SU-DHL-6 (cell line): ENCODE measurements at regions not wholly inside any gene's neighbourhood (a gene's known extent, or its start where the extent isn't known, plus 50 kb on each side); places are given as distances from the start of the nearest gene placed in this dataset.

Source experiments
- H2AFZ ChIP-seq: fragments of 200-600 bp; sonication (generic); 2 replicates; pipeline ENCODE4 v1.6.1; 2014; ENCODE audit warnings: low read depth, mild to moderate bottlenecking, moderate library complexity, mixed read lengths, antibody characterized with exemption, low read length; ENCODE audit not compliant: severe bottlenecking
- H3F3A ChIP-seq: fragments of 200-600 bp; shearing (Covaris generic); 2 replicates; pipeline ENCODE4 v1.6.0; 2016; ENCODE audit warnings: antibody characterized with exemption, mild to moderate bottlenecking; ENCODE audit not compliant: insufficient read depth
- H3K27ac ChIP-seq: fragments of 200-600 bp; sonication (generic); 2 replicates; pipeline ENCODE4 v1.5.1; 2016; ENCODE audit warnings: low read depth, mild to moderate bottlenecking, low read length, moderate library complexity, mixed read lengths
- H3K27me3 ChIP-seq: fragments of 200-600 bp; sonication (generic), shearing (Covaris generic); 2 replicates; pipeline ENCODE4 v1.6.0; 2014; ENCODE audit warnings: mild to moderate bottlenecking, low read length
- H3K36me3 ChIP-seq: fragments of 200-600 bp; sonication (generic); 2 replicates; pipeline ENCODE4 v1.6.1; 2014; ENCODE audit warnings: mild to moderate bottlenecking, low read length, mixed read lengths
- H3K4me2 ChIP-seq: fragments of 300-600, 200-600 bp; shearing (Covaris generic), sonication (generic); 2 replicates; pipeline ENCODE4 v1.6.0; 2014; ENCODE audit warnings: low read length, low read depth, mild to moderate bottlenecking; ENCODE audit not compliant: poor library complexity, severe bottlenecking
- H3K4me3 ChIP-seq: fragments of 200-600 bp; sonication (generic); 2 replicates; pipeline ENCODE4 v1.5.1; 2014; ENCODE audit warnings: antibody characterized with exemption, low read length, mild to moderate bottlenecking, mixed read lengths; ENCODE audit not compliant: insufficient read depth, poor library complexity, severe bottlenecking
- H3K79me2 ChIP-seq: fragments of 200-600 bp; sonication (generic); 2 replicates; pipeline ENCODE4 v1.6.1; 2014; ENCODE audit warnings: mild to moderate bottlenecking, low read length, moderate library complexity; ENCODE audit not compliant: insufficient read depth
- H3K9ac ChIP-seq: fragments of 200-600 bp; sonication (generic); 2 replicates; pipeline ENCODE4 v1.7.0; 2014; ENCODE audit warnings: mild to moderate bottlenecking, low read length
- H3K9me2 ChIP-seq: fragments of 200-600 bp; sonication (generic); replicated peaks from 2 replicates; pipeline ENCODE4 v1.6.1; 2014; ENCODE audit warnings: low read length; ENCODE audit not compliant: insufficient read depth
- H3K9me3 ChIP-seq: fragments of 200-600 bp; sonication (generic); 2 replicates; pipeline ENCODE4 v1.6.1; 2014; ENCODE audit warnings: low read length, mixed read lengths; ENCODE audit not compliant: insufficient read depth
- H4K20me1 ChIP-seq: fragments of 200-600 bp; sonication (generic); 2 replicates; pipeline ENCODE4 v1.6.1; 2014; ENCODE audit warnings: low read depth, mild to moderate bottlenecking, antibody characterized with exemption, low read length, moderate library complexity, mixed read lengths
- CTCF ChIP-seq: fragments of 200-600 bp; sonication (generic); IDR thresholded peaks from one replicate; pipeline ENCODE4 v1.5.1; 2017; ENCODE audit warnings: antibody characterized with exemption, mild to moderate bottlenecking, low read length, moderate library complexity; ENCODE audit not compliant: insufficient read depth, poor library complexity, severe bottlenecking
- EZH2phosphoT487 ChIP-seq: fragments of 200-600 bp; sonication (generic), shearing (Covaris generic); conservative IDR thresholded peaks from 2 replicates; pipeline ENCODE4 v1.6.1; 2018; ENCODE audit warnings: mild to moderate bottlenecking, antibody characterized with exemption, low read length, moderate library complexity, mixed read lengths

- Histone ChIP-seq H3K79me2 (no peaks in the 10 kb centered on the region), H2AFZ (no peak overlapping the region), H3K27me3 (no peaks in the 10 kb centered on the region), H3K27ac (no peak overlapping the region), H3F3A (no peaks in the 10 kb centered on the region), H3K9me3 (no peaks in the 10 kb centered on the region), H3K9ac (no peak overlapping the region), H3K9me2 (no peaks in the 10 kb centered on the region), H3K36me3 (no peaks in the 10 kb centered on the region), H4K20me1 (no peaks in the 10 kb centered on the region), H3K4me2 (no peak overlapping the region), H3K4me3 (no peak overlapping the region)
- TF ChIP-seq EZH2phosphoT487 (no peak), CTCF (no peak)
Observed at GRCh38 chr6:167564416-167565250, 239.7 kb downstream of the TTLL2 start.

- Histone ChIP-seq H4K20me1 (no peaks in the 10 kb centered on the region), H3K9me3 (no peaks in the 10 kb centered on the region), H3K9me2 (no peaks in the 10 kb centered on the region), H3K9ac (no peak overlapping the region), H3K4me2 (no peak overlapping the region), H3F3A (no peaks in the 10 kb centered on the region), H2AFZ (no peak overlapping the region), H3K36me3 (no peaks in the 10 kb centered on the region), H3K79me2 (no peaks in the 10 kb centered on the region), H3K4me3 (no peak overlapping the region), H3K27ac (no peak overlapping the region), H3K27me3 (no peaks in the 10 kb centered on the region)
- TF ChIP-seq CTCF (no peak), EZH2phosphoT487 (no peak)
Observed at GRCh38 chr6:167565388-167565787, 240.5 kb downstream of the TTLL2 start.

GRCh38 chr6:167565884-167566599 lies 241.2 kb downstream of the TTLL2 start:
- no peaks in the 10 kb centered on the region for H3K9me3 ChIP-seq
- H2AFZ ChIP-seq: no peak overlapping the region
- TF ChIP-seq EZH2phosphoT487 (no peak), CTCF (no peak)
- H3K4me3 ChIP-seq: no peak overlapping the region
- H3K79me2 ChIP-seq: no peaks in the 10 kb centered on the region
- H3K9ac ChIP-seq: no peak overlapping the region
- H3F3A ChIP-seq: no peaks in the 10 kb centered on the region
- no peaks in the 10 kb centered on the region for H3K27me3 ChIP-seq
- H3K9me2 ChIP-seq: no peaks in the 10 kb centered on the region
- no peaks in the 10 kb centered on the region for H4K20me1 ChIP-seq
- H3K36me3 ChIP-seq: no peaks in the 10 kb centered on the region
- no peak overlapping the region for H3K4me2 ChIP-seq
- H3K27ac ChIP-seq: no peak overlapping the region
